ENCODE measurements at regions not wholly inside any gene's neighbourhood (a gene's known extent, or its start where the extent isn't known, plus 50 kb on each side); places are given as distances from the start of the nearest gene placed in this dataset.
"Not testable (repeated sequence)": the region's sequence is repeated elsewhere in the genome, so short reads cannot be mapped to it uniquely, and the experiment has no call there.

DNA sequence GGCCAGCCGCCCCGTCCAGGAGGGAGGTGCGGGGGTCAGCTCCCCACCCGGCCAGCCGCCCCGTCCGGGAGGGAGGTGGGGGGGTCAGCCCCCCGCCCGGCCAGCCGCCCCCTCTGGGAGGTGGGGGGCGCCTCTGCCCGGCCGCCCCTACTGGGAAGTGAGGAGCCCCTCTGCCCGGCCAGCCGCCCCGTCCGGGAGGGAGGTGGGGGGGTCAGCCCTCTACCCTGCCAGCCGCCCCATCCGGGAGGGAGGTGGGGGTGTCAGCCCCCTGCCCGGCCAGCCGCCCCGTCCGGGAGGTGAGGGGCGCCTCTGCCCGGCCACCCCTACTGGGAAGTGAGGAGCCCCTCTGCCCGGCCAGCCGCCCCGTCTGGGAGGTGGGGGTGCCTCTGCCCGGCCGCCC, 61.5 kb upstream of the LMCD1 start:
- DNase-seq: not testable (repeated sequence)

DNA sequence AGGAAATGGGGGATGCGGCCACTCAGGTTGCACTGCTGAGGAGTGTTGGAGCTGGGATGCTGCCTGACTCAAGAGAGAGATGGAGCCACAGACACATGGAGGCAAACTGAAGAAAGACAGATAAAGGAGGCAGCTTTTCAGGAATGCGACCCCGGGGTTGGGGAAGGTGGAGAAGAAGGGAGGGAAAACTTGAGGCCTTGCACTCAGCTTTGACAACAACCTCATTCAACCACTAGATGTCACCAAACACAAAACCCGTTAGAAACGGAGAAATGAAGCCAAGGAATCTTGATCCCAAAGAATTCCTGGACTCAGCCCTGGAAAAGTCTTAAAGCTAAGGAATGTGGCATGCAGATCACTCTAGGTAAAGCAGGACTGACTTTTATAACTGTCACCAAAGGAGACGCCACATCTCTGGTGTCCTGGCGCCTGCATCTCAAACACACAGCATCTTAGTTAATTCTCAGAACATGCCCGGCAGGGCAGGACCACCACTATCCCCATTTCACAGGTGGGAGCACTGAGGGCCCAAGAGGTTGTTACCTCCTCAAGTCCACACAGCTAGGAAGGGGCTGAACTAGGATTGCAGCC, 59.6 kb upstream of the LMCD1 start:
- peak in 1 of 2 experiments; percentile 12 for DNase-seq

DNA sequence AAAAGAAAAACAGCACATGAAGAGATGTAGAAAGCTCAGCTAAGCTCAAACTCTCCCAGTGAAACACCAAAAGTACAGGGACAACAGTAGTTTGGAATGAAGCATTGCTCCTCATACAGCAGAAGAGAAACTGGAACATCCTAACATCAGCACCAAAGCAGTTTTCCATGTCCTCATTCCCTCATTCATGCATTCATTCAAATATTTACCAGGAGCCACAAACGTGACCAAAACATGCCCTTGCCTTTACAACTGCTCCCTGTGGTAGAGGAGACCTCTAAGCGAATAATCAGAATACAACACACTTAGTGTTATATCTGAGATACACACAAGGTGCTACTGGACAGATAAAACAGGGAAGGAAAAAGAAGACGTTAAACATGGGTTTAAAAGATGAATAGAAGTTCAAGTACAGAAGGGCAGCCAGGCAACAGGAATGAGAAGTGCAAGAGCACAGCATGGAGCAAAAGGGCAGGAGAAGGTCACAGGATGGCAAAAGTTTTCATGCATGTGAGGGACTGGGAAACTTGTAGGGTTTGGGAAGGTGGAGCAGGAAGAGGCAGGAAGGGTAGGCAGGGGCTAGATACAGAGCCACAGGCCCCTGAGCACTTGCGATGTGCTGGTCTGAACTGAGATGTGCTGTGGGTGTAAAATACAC, 58.5 kb upstream of the LMCD1 start:
- no peak for DNase-seq

DNA sequence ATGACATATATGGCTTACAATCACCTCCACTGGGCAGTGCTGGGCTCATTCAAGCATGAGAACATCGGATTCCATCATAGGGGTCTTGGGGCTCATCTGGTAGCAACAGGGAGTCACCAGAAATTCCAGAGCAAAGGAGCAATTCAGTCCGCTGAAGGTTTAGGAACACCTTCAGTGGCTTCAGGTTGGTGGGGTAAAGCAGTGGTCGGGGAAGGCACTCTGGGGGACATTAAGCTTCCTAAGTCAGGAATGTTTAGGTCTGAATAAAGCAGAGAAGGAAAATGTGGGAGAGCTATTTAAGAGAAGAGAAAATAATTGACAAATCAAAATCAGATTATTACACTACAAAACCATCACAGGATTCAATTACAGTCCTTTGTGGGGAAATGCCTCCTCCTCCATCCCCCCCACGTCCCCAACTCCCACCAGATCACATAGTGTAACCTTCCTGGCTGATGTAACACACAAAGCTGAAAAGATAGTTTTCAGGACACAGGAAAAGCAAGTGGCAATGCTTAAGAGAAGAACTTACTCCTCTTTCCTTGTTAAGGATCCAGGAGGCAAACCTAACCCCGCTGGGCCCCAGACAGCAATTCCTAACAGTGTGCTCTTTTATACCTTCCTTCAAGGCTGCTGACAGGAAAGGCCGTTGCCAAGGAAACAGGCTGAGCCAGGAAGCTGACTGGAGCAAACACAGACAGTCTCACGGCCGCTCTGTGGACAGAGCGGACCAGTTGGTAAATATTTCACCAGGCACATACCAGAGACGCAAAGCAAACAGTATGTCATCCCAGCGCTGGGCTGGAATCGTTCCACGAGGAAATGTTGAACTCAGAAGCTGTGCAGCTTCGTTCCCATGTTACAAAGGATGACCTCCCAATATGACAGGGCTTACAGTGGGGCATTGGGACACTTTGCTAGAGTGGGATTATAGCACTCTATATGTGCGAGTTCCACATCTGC, 57.5 kb upstream of the LMCD1 start:
- DNase-seq: no peak

DNA sequence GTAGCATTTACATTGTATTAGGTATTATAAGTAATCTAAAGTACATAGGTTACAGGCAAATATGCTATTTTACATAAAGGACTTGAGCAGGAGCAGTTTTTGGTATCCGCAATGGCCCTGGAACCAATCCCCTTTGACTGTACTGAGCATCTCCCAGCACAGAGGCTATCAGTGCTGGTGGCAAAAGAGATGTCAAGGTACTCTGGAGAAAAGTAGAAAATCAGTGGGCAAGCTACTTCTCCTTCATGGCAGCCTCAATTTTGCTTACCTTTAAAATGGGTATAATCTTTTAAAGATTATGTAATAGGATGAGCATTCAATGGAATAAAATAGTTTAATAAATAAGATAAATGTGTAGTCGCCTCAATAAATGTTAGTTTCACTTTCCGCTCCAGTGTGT, 56.7 kb upstream of the LMCD1 start:
- DNase-seq: no peak

DNA sequence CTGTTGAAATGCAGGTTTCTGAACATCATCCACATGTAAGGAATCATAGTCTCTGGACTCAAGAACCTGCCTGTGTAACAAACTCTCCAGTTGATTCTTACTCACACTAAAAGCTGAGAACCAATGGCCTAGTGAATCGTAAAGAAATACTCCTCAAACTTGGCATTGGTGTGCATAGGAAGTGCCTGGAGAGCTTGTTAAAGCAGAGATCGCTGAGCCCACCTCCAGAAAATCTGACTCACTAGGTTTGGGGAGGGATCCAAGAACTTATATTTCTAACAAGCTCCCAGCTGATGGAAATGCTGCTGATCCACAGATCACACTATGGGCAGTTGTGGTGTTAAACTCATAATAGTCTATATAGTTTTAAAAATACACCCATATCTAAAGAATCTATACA, 55.8 kb upstream of the LMCD1 start:
- DNase-seq: no peak

DNA sequence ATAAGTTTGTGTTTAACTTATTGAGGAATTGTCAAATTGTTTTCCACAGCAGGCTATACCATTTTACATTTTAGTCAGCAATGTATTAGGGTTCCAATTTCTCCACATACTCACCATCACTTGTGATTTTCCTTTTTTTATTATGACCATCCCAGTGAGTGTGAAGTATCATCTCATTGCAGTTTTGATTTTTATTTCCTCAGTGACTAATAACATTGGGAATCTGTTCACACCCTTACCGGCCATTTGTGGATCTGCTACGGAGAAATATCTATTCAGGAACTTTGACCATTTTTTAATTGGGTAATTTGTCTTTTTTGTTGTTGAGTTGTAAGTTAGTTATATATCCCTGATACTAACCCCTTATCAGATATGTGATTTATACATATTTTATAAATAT, 54.8 kb upstream of the LMCD1 start:
- DNase-seq: no peak

DNA sequence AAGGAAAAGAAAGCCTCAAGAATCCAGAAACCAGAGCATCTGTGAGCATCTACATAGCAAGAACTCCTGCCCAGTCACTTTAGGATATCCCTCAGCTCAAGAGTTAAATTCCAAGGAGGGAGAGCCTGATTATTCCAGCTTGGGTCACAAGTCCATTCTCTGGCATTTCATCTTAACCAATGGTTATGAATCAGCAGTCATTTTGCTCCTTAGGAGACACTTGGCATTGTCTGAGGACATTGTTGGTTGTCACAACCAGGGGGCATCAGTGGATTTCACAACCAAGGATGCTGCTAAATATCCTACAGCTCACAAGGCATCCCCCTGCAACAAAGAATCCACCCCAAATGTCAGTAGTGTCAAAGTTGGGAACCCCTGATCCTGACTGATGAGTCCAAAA, 51.0 kb upstream of the LMCD1 start:
- DNase-seq: no peak

DNA sequence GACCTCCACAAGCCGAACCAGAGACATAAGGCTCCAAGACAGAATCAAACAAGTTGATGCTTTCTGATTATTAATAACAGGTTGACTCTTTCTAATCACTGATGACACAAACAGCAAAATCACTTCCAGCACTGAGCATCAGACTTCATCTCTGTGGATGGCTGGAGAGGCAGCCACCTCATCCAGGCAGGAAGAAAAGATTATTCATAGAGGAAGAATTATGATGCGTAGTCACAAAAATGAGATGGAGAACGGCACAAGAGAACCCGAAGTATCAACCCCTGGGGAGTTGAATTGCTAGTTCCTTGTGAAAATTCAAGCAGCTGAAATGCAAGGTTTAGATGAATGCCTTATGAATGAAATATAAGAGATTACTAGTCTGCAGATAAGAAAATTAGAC, 49.9 kb upstream of the LMCD1 start:
- no peak for DNase-seq

Data from NCI-H446 (cell line).